ENCODE measurements at regions not wholly inside any gene's neighbourhood (a gene's known extent, or its start where the extent isn't known, plus 50 kb on each side); places are given as distances from the start of the nearest gene placed in this dataset.

DNA sequence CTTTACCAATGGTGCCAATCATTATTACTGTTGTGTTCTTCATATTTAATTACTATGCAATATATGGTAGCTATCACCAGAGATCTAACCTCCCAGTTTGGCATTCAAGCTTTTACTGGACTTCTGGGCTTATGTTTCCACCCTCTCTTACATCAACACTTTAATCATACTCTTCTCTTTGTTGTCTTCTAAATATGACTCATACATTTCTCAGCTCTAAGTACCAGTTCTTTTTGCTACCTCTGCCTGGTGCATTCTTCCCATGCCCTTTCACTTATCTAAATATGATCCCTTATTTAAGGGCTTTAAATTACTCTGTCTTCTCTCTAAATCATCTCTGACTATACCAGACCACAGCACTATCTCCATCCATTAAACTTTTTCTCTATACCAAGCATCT lies 246.1 kb upstream of the CCDC196 start:
- TF ChIP-seq, protein P1, sequence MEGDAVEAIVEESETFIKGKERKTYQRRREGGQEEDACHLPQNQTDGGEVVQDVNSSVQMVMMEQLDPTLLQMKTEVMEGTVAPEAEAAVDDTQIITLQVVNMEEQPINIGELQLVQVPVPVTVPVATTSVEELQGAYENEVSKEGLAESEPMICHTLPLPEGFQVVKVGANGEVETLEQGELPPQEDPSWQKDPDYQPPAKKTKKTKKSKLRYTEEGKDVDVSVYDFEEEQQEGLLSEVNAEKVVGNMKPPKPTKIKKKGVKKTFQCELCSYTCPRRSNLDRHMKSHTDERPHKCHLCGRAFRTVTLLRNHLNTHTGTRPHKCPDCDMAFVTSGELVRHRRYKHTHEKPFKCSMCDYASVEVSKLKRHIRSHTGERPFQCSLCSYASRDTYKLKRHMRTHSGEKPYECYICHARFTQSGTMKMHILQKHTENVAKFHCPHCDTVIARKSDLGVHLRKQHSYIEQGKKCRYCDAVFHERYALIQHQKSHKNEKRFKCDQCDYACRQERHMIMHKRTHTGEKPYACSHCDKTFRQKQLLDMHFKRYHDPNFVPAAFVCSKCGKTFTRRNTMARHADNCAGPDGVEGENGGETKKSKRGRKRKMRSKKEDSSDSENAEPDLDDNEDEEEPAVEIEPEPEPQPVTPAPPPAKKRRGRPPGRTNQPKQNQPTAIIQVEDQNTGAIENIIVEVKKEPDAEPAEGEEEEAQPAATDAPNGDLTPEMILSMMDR (IDR thresholded peaks at IDR 0.05 in 8 of 11, conservative IDR thresholded peaks at IDR 0.05 in 3 of 11): no peak
- TF ChIP-seq POLR2A (IDR thresholded peaks at IDR 0.05) (no peak), POLR2AphosphoS5 (IDR thresholded peaks at IDR 0.05) (no peak)
